ENCODE measurements at regions not wholly inside any gene's neighbourhood (a gene's known extent, or its start where the extent isn't known, plus 50 kb on each side); places are given as distances from the start of the nearest gene placed in this dataset.

GRCh38 chr10:94043431-94043990 is 49.8 kb downstream of the PLCE1 start:
- no peak for DNase-seq

- DNase-seq, result no peak
Observed at GRCh38 chr10:94046098-94046497, 52.4 kb downstream of the PLCE1 start.

- DNase-seq, result no peak
Observed at GRCh38 chr10:94047293-94047692, 53.6 kb downstream of the PLCE1 start.

GRCh38 chr10:94049911-94050310 is 56.2 kb downstream of the PLCE1 start:
- DNase-seq, result no peak

- DNase-seq, result no peak
Observed at GRCh38 chr10:94052281-94052680, 58.5 kb downstream of the PLCE1 start.

- DNase-seq, result no peak
Observed at GRCh38 chr10:94052866-94053791, 59.4 kb downstream of the PLCE1 start.

- no peak for DNase-seq
Observed at GRCh38 chr10:94059178-94059883, 65.6 kb downstream of the PLCE1 start.

- DNase-seq, result no peak
Observed at GRCh38 chr10:94061026-94061425, 67.3 kb downstream of the PLCE1 start.

- no peak for DNase-seq
Observed at GRCh38 chr10:94062611-94063010, 68.9 kb downstream of the PLCE1 start.

GRCh38 chr10:94065362-94065761 is 71.6 kb downstream of the PLCE1 start:
- no peak for DNase-seq

- no peak for DNase-seq
Observed at GRCh38 chr10:94065787-94066186, 72.1 kb downstream of the PLCE1 start.

GRCh38 chr10:94066411-94066810 is 72.7 kb downstream of the PLCE1 start:
- DNase-seq, result peak; percentile 71

GRCh38 chr10:94069884-94070283 is 76.2 kb downstream of the PLCE1 start:
- DNase-seq, result no peak

- DNase-seq, result no peak
Observed at GRCh38 chr10:94074462-94074861, 80.7 kb downstream of the PLCE1 start.

GRCh38 chr10:94075506-94075905 is 81.8 kb downstream of the PLCE1 start:
- DNase-seq, result no peak

GRCh38 chr10:94076325-94076841 is 82.7 kb downstream of the PLCE1 start:
- peak; percentile 51 for DNase-seq

GRCh38 chr10:94077042-94077441 is 83.3 kb downstream of the PLCE1 start:
- DNase-seq, result no peak

GRCh38 chr10:94080108-94080507 is 86.4 kb downstream of the PLCE1 start:
- no peak for DNase-seq

GRCh38 chr10:94083662-94084265 is 90.0 kb downstream of the PLCE1 start:
- no peak for DNase-seq

GRCh38 chr10:94084344-94084743 is 90.6 kb downstream of the PLCE1 start:
- DNase-seq, result no peak

GRCh38 chr10:94085288-94085687 is 91.6 kb downstream of the PLCE1 start:
- DNase-seq, result no peak

- no peak for DNase-seq
Observed at GRCh38 chr10:94085766-94086437, 92.2 kb downstream of the PLCE1 start.
